Activated CD4-positive, alpha-beta T cell treated with anti-CD3 and anti-CD28 coated beads, Interleukin-2, amount 10 ng/mL, durations not matched to agents 24 days and 14 days (primary cell): ENCODE measurements at regions not wholly inside any gene's neighbourhood (a gene's known extent, or its start where the extent isn't known, plus 50 kb on each side); places are given as distances from the start of the nearest gene placed in this dataset.
"Not testable (repeated sequence)": the region's sequence is repeated elsewhere in the genome, so short reads cannot be mapped to it uniquely, and the experiment has no call there.

ENCODE experiments used
- DNase-seq: peaks from one replicate; pipeline ENCODE4 v3.0.0; 2022
- H3K27ac Mint-ChIP-seq: one replicate; pipeline ENCODE4 v1.8.0; 2022; ENCODE audit warnings: mild to moderate bottlenecking, mixed read lengths
- H3K27me3 Mint-ChIP-seq: one replicate; pipeline ENCODE4 v1.8.0; 2022; ENCODE audit warnings: mixed read lengths
- H3K36me3 Mint-ChIP-seq: one replicate; pipeline ENCODE4 v1.8.0; 2022; ENCODE audit warnings: low read depth, mild to moderate bottlenecking, mixed read lengths
- H3K4me1 Mint-ChIP-seq: one replicate; pipeline ENCODE4 v1.8.0; 2021; ENCODE audit warnings: mixed read lengths
- H3K4me3 Mint-ChIP-seq: one replicate; pipeline ENCODE4 v1.8.0; 2022; ENCODE audit warnings: mild to moderate bottlenecking, moderate library complexity, mixed read lengths
- H3K9me3 Mint-ChIP-seq: one replicate; pipeline ENCODE4 v1.8.0; 2021; ENCODE audit warnings: mixed read lengths
- intact Hi-C: fragments of 100-400 bp; cut with micrococcal nuclease; formaldehyde crosslinking; loops from one replicate; pipeline ENCODE4 v1.15.1; 2023

DNA sequence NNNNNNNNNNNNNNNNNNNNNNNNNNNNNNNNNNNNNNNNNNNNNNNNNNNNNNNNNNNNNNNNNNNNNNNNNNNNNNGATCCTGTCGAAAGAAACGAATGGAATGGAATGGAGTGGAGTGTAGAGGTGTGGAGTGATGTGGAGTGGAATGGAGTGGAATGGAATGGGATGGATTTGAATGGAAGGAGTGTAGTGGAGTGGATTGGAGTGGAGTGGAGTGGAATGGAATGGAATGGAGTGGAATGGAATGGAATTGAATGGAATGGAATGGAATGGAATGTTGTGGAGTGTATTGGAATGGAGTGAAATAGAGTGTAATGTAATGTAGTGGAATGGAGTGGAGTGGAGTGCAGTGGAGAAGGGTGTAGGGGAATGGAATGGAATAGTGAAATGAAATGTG, 1275.4 kb upstream of the TPTE start:
- H3K36me3 Mint-ChIP-seq, H3K4me1 Mint-ChIP-seq, H3K27ac Mint-ChIP-seq, intact Hi-C loops, H3K27me3 Mint-ChIP-seq, H3K4me3 Mint-ChIP-seq: not testable (repeated sequence)
- DNase-seq: peak; percentile 47
- H3K9me3 Mint-ChIP-seq: peaks cover 25% of the 10 kb centered on the region

DNA sequence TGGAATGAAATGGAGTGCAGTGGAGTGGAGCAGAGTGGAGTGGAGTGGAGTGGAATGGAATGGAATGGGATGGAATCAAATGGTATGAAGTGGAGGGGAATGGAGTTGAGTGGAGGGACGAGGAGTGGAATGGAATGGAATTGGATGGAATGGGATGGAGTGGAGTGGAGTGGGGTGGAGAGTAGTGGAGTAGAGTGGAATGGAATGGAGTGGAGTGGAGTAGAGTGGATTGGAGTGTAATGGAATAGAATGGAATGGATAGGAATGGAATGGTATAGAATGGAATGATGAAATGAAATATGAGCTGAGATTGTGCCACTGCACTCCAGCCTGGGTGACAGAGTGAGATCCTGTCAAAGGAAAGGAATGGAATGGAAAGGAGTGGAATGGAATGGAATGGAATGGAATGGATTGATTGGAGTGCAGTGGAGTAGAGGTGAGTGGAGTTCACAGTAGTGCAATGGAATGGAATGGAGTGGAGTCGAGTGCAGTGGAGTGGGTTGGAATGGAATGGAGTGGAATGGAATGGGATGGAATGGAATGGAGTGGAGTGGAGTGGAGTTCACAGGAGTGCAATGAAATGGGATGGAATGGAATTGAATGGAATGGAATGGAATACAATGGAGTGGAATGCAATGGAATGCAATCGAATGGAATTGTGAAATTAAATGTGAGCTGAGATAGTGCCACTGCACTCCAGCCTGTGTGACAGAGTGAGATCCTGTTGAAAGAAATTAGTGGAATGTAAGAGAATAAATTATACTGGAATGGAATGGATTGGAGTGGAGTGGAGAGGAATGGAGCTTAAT, 1274.7 kb upstream of the TPTE start:
- H3K27ac Mint-ChIP-seq, H3K27me3 Mint-ChIP-seq, intact Hi-C loops, H3K36me3 Mint-ChIP-seq, H3K4me3 Mint-ChIP-seq, H3K4me1 Mint-ChIP-seq: not testable (repeated sequence)
- peak; percentile 57 for DNase-seq
- peaks cover 25% of the 10 kb centered on the region for H3K9me3 Mint-ChIP-seq

DNA sequence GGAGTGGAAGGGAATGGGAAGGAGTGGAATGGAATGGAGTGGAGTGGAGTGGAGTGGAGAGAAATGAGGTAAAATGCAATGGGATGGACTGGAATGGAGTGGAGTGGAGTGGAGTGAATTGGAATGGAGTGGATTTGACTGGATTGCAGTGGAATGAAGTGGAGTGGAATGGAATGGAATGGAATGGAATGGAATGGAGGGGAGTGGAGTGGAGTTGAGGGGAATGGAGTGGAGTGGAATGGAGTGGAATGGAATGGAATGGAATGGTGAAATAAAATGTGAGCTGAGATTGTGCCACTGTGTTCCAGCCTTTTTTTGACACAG, 1274.1 kb upstream of the TPTE start:
- intact Hi-C loops, H3K36me3 Mint-ChIP-seq: not testable (repeated sequence)

DNA sequence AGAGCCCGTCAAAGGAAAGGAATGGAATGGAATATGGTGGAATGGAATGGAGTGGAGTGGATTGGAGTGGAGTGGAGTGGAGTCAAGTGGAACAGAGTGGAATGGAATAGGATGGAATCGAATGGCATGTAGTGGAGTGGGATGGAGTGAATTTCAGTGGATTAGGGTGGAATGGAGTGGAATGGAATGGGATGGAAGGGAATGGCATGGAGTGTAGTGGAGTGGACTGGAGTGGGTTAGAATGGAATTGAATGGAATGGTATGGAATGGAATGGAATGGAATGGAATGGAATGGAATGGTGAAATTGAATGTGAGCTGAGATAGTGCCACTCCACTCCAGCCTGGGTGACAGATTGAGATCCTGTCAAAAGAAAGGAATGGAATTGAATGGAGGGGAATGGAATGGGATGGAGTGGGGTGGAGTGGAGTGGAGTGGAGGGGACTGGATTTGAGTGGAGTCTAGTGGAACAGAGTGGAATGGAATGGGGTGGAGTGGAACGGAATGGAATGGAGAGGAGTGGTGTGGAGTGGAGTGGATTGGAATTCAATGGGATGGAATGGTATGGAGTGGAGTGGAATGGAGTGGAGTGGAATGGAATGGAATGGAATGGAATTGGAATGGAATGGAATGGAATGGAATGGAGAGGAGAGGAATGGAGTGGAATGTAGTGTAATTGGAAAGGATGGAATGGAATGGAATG, 1273.6 kb upstream of the TPTE start:
- H3K9me3 Mint-ChIP-seq: peaks cover 25% of the 10 kb centered on the region
- H3K27me3 Mint-ChIP-seq, H3K4me3 Mint-ChIP-seq, H3K4me1 Mint-ChIP-seq, H3K27ac Mint-ChIP-seq, intact Hi-C loops, H3K36me3 Mint-ChIP-seq: not testable (repeated sequence)
- peak; percentile 55 for DNase-seq

More for the DNA sequence above, 1274.1 kb upstream of the TPTE start:
- H3K27ac Mint-ChIP-seq, DNase-seq, H3K4me3 Mint-ChIP-seq, H3K4me1 Mint-ChIP-seq, H3K27me3 Mint-ChIP-seq: not testable (repeated sequence)
- H3K9me3 Mint-ChIP-seq: peaks cover 25% of the 10 kb centered on the region
